CD4-positive, alpha-beta T cell treated with Interleukin-12 subunit alpha and Interleukin-12 subunit beta, for 1 hour (primary cell): ENCODE measurements at regions not wholly inside any gene's neighbourhood (a gene's known extent, or its start where the extent isn't known, plus 50 kb on each side); places are given as distances from the start of the nearest gene placed in this dataset.
"Not testable (repeated sequence)": the region's sequence is repeated elsewhere in the genome, so short reads cannot be mapped to it uniquely, and the experiment has no call there.

Source experiments
- DNase-seq: peaks from one replicate; pipeline ENCODE4 v3.0.0-alpha.2; 2020

DNA sequence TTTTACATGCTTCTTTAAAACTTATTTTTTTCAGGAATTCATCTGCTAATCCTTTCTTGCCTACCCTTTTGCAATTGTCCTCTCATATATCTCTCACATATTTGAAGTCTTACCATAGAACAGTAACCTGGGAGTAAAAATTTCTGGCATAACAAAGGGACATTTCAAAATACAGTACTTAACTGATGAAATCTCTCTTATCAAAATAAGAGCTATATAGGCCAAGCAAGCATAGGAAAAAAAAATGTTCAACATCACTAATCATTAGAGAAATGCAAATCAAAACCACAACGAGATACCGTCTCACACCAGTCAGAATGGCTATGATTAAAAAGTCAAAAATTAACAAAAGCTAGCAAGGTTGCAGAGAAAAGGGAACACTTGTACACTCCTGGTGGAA is 2062.7 kb upstream of the CDH6 start:
- DNase-seq = no peak

GRCh38 chr5:29127524-29128156 is 2065.8 kb upstream of the CDH6 start:
- DNase-seq = not testable (repeated sequence)

GRCh38 chr5:29126462-29126861 is 2067.0 kb upstream of the CDH6 start:
- not testable (repeated sequence) for DNase-seq

- DNase-seq = no peak
Measured at GRCh38 chr5:29122306-29122705, 2071.2 kb upstream of the CDH6 start.

GRCh38 chr5:29114331-29114768 is 2076.0 kb upstream of the CDH9 start:
- DNase-seq = no peak

GRCh38 chr5:29113516-29113915 is 2075.1 kb upstream of the CDH9 start:
- no peak for DNase-seq

DNA sequence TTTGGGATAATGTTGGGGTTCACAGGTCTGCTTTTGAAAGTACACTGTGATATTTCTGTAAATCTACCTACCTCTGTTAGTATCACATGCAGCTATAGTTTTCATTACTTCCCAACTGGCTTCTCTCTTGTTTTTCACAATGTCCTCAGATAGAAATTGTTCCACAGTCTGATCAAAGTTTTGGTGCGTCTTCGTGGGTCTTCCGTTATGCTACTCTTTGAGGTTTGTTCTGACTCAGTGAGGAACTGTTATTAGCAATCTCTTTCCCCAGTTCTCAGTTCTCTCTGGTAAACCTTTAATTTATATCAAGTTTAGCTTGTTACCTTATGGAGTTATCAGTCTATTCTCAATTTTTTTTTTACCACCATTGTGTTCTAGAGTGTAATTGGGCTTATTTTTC is 2061.2 kb upstream of the CDH9 start:
- no peak for DNase-seq

GRCh38 chr5:29089591-29090130 is 2051.3 kb upstream of the CDH9 start:
- no peak for DNase-seq

GRCh38 chr5:29085142-29085541 is 2046.8 kb upstream of the CDH9 start:
- no peak for DNase-seq

- no peak for DNase-seq
Measured at GRCh38 chr5:29079771-29080170, 2041.4 kb upstream of the CDH9 start.

GRCh38 chr5:29077451-29077850 is 2039.1 kb upstream of the CDH9 start:
- DNase-seq = no peak

GRCh38 chr5:29069104-29069402 is 2030.7 kb upstream of the CDH9 start:
- no peak for DNase-seq

GRCh38 chr5:29061381-29061780 is 2023.0 kb upstream of the CDH9 start:
- no peak for DNase-seq

- no peak for DNase-seq
Measured at GRCh38 chr5:29054694-29055093, 2016.3 kb upstream of the CDH9 start.

GRCh38 chr5:29054282-29054681 is 2015.9 kb upstream of the CDH9 start:
- DNase-seq = no peak

DNA sequence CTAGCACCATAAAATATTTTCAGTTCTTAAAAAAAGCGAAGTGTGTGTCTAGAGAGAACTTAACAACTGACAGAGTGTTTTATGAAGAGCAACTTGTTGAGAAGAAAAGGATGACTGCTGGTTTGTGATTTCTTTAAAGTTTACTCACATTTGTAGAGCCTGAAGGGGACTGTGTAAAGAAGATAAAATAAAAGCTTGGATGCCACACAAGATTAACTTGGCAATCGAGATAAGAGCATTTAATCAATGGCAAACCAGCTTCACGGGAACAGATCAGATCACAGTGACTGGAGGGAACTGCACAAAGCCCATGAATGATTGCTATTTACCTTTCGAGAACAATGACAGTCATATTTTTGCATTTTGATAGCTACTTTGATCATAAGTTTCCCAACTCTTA is 2013.1 kb upstream of the CDH9 start:
- no peak for DNase-seq

- no peak for DNase-seq
Measured at GRCh38 chr5:29042152-29042551, 2003.8 kb upstream of the CDH9 start.

GRCh38 chr5:29040404-29040803 is 2002.0 kb upstream of the CDH9 start:
- no peak for DNase-seq

DNA sequence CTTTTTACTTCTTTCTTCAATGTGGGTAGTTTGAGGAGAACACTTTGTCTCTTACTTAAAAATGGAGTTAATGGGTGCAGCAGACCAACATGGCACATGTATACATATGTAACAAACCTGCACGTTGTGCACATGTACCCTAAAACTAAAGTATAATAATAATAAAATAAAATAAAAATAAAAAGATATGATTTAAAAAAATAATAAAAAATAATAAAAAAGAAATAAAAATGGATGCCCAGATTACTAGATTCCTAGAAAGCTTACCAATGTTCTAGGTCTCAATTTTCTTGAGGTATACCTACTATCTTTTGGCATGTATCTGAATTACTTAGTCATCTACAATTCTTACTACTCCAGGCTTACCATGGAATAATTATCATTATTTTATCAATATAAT is 2001.6 kb upstream of the CDH9 start:
- DNase-seq = no peak

DNA sequence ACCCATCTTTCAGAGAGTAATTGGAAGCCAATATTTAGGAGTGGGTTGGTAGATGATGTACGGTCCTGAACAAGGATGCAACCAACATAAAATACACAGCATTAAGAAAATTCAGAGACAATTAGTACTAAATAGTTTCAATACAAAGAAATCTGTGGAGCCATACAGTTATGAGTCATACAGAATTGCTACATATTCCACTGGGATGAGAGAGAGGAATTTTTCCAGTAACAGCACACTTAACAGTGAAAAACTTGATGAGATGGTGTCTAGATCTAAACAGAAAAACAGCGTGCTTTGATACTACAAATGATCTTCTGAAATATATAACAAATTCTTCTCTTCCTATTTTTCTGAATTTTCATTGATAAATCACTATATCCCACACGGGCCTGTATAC is 1999.3 kb upstream of the CDH9 start:
- DNase-seq = no peak

- no peak for DNase-seq
Measured at GRCh38 chr5:29024052-29024451, 1985.7 kb upstream of the CDH9 start.

DNA sequence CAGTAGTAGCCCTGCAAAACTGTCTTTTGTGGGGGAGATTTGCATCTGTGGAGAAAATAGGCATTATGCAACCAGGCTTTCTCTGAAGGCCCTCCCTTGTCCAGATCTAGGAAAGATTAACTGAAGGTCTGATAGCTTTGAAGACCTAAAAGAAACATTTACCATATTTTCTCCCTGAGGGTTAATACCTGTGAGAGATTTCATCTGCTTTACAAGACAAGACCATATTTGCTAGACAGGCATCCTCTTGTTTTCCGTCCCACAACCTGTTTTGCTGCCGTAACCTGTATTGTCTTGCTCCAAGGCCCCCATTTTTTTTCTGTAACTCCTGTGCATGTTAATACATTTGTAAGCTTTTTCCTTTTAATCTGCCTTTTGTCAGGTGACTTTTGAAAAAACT is 1985.2 kb upstream of the CDH9 start:
- no peak for DNase-seq

- no peak for DNase-seq
Measured at GRCh38 chr5:29017501-29017900, 1979.1 kb upstream of the CDH9 start.

- DNase-seq = no peak
Measured at GRCh38 chr5:29016067-29016466, 1977.7 kb upstream of the CDH9 start.

DNA sequence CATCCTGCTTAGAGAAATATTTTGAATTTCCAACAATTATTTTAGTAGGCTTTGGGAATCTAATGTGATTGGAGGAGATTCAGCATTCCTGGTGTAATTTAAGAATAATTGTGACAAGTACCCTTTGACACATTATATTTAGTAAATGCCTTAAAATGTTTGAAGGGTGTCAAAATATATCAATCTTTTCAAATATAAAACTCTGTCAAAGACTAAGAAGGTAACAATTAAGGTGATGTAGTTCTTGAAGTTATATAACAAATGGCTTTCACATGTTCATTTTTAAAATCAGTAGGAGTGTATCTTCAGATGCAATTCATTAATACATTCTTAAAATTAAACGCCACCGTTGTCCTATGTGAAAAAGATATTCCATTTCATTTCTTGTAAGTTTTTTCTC is 1977.1 kb upstream of the CDH9 start:
- no peak for DNase-seq

GRCh38 chr5:29005386-29005785 is 1967.0 kb upstream of the CDH9 start:
- no peak for DNase-seq
